RWPE2 (cell line): ENCODE measurements at regions not wholly inside any gene's neighbourhood (a gene's known extent, or its start where the extent isn't known, plus 50 kb on each side); places are given as distances from the start of the nearest gene placed in this dataset.
A peak's percentile ranks its signal among the peaks of the same experiment; 100 is the strongest.

Experiments used
- ATAC-seq: fragments of 200-7000 bp; cut with Tn5 transposase; 3 replicates; pipeline ENCODE4 v1.9.1; 2021; ENCODE audit warnings: low read depth
- DNase-seq: peaks from one replicate; pipeline ENCODE4 v3.0.0-alpha.2; 2020; ENCODE audit warnings: low spot score
- H3K27ac ChIP-seq: fragments of 450-650 bp; 2 replicates; pipeline ENCODE4 v1.5.1; 2017; ENCODE audit warnings: mild to moderate bottlenecking; ENCODE audit not compliant: poor library complexity, severe bottlenecking
- H3K27me3 ChIP-seq: fragments of 250-450 bp; sonication (Bioruptor Pico); 2 replicates; pipeline ENCODE4 v1.5.1; 2021; ENCODE audit warnings: mild to moderate bottlenecking, moderate library complexity; ENCODE audit not compliant: insufficient read depth, poor library complexity, severe bottlenecking
- H3K36me3 ChIP-seq: fragments of 250-450 bp; sonication (Bioruptor Pico); 2 replicates; pipeline ENCODE4 v1.5.1; 2020; ENCODE audit warnings: low read depth, mild to moderate bottlenecking, moderate library complexity
- H3K4me1 ChIP-seq: fragments of 250-450 bp; sonication (Bioruptor Pico); 2 replicates; pipeline ENCODE4 v1.5.1; 2021; ENCODE audit warnings: mild to moderate bottlenecking, moderate library complexity; ENCODE audit not compliant: insufficient read depth, poor library complexity, severe bottlenecking
- H3K4me3 ChIP-seq: fragments of 250-450 bp; sonication (Bioruptor Pico); 2 replicates; pipeline ENCODE4 v1.5.1; 2021; ENCODE audit warnings: mild to moderate bottlenecking, moderate library complexity; ENCODE audit not compliant: severe bottlenecking
- H3K9me3 ChIP-seq: fragments of 250-450 bp; sonication (Bioruptor Pico); 2 replicates; pipeline ENCODE4 v1.5.1; 2021; ENCODE audit warnings: mild to moderate bottlenecking, moderate library complexity; ENCODE audit not compliant: severe bottlenecking
- CTCF ChIP-seq: fragments of 450-650 bp; IDR thresholded peaks from one replicate; pipeline ENCODE4 v1.5.1; 2017; ENCODE audit warnings: mild to moderate bottlenecking, moderate library complexity; ENCODE audit not compliant: poor library complexity, severe bottlenecking

- DNase-seq (no peak), ATAC-seq (no peak)
- Histone ChIP-seq H3K27me3 (no peaks in the 10 kb centered on the region), H3K4me1 (no peaks in the 10 kb centered on the region), H3K4me3 (no peak overlapping the region), H3K36me3 (no peaks in the 10 kb centered on the region), H3K9me3 (no peaks in the 10 kb centered on the region), H3K27ac (no peak overlapping the region)
- no peak for TF ChIP-seq CTCF
These were observed 624.8 kb downstream of the MID1IP1 start for GRCh38 chrX:39426101-39426500.

GRCh38 chrX:39427492-39427891 lies 626.2 kb downstream of the MID1IP1 start:
- no peak for ATAC-seq
- TF ChIP-seq CTCF = no peak
- Histone ChIP-seq H3K27me3 (no peaks in the 10 kb centered on the region), H3K9me3 (no peaks in the 10 kb centered on the region), H3K4me3 (no peak overlapping the region), H3K36me3 (no peaks in the 10 kb centered on the region), H3K27ac (no peak overlapping the region), H3K4me1 (no peaks in the 10 kb centered on the region)
- no peak for DNase-seq

GRCh38 chrX:39427906-39428305 lies 626.6 kb downstream of the MID1IP1 start:
- no peak for DNase-seq
- ATAC-seq = 0 out of 3 replicates have a peak, but pooled peaks have one; percentile 29
- no peaks in the 10 kb centered on the region for H3K36me3 ChIP-seq
- H3K4me3 ChIP-seq = no peak overlapping the region
- H3K9me3 ChIP-seq = no peaks in the 10 kb centered on the region
- no peak for TF ChIP-seq CTCF
- no peaks in the 10 kb centered on the region for H3K27me3 ChIP-seq
- H3K27ac ChIP-seq = no peak overlapping the region
- H3K4me1 ChIP-seq = no peaks in the 10 kb centered on the region

- DNase-seq = no peak
- no peaks in the 10 kb centered on the region for H3K36me3 ChIP-seq
These were observed 629.3 kb downstream of the MID1IP1 start for GRCh38 chrX:39430551-39430950.

More at GRCh38 chrX:39430551-39430950, 629.3 kb downstream of the MID1IP1 start:
- no peak for TF ChIP-seq CTCF
- no peak overlapping the region for H3K27ac ChIP-seq
- H3K9me3 ChIP-seq = no peaks in the 10 kb centered on the region
- H3K4me3 ChIP-seq = no peak overlapping the region
- no peaks in the 10 kb centered on the region for H3K4me1 ChIP-seq
- no peaks in the 10 kb centered on the region for H3K27me3 ChIP-seq
- ATAC-seq = no peak
